ENCODE measurements at regions not wholly inside any gene's neighbourhood (a gene's known extent, or its start where the extent isn't known, plus 50 kb on each side); places are given as distances from the start of the nearest gene placed in this dataset.

DNA sequence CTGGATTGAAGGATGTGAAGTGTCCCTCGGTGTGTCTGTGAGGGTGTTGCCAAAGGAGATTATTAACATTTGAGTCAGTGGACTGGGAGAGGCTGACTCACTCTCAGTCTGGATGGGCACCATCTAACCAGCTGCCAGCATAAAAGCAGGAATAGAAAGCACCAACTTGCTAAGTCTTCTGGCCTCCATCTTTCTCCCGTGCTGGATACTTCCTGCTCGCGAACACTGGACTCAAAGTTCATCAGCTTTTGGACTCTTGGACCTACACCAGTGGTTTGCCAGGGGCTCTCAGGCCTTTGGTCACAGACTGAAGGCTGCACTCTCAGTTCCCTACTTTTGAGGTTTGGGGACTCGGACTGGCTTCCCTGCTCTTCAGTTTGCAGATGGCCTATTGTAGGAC is 220.3 kb upstream of the LRFN2 start:
- TF ChIP-seq, protein P1, sequence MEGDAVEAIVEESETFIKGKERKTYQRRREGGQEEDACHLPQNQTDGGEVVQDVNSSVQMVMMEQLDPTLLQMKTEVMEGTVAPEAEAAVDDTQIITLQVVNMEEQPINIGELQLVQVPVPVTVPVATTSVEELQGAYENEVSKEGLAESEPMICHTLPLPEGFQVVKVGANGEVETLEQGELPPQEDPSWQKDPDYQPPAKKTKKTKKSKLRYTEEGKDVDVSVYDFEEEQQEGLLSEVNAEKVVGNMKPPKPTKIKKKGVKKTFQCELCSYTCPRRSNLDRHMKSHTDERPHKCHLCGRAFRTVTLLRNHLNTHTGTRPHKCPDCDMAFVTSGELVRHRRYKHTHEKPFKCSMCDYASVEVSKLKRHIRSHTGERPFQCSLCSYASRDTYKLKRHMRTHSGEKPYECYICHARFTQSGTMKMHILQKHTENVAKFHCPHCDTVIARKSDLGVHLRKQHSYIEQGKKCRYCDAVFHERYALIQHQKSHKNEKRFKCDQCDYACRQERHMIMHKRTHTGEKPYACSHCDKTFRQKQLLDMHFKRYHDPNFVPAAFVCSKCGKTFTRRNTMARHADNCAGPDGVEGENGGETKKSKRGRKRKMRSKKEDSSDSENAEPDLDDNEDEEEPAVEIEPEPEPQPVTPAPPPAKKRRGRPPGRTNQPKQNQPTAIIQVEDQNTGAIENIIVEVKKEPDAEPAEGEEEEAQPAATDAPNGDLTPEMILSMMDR (IDR thresholded peaks at IDR 0.05): no peak
- TF ChIP-seq POLR2A (IDR thresholded peaks at IDR 0.05): no peak

Data from testis (tissue), 2 donors.